SK-N-SH (cell line): ENCODE measurements at regions not wholly inside any gene's neighbourhood (a gene's known extent, or its start where the extent isn't known, plus 50 kb on each side); places are given as distances from the start of the nearest gene placed in this dataset.

Source experiments
- CTCF ChIA-PET: fragments of 300-600, 350-600 bp; formaldehyde crosslinking; extraction: SDS; loops from one replicate; lab custom pipeline; 2021; lab: Yijun Ruan, JAX
- POLR2A ChIA-PET: fragments of 350-600 bp; sonication (Branson Sonifier 250); formaldehyde crosslinking; extraction: SDS; loops from one replicate; lab custom pipeline; 2020; ENCODE audit warnings: antibody characterized with exemption, inconsistent platforms; lab: Yijun Ruan, JAX
- DNase-seq: peaks from one replicate; pipeline ENCODE4 v3.0.0; 2012
- H2AFZ ChIP-seq: fragments of 200-600 bp; sonication (generic); 2 replicates; pipeline ENCODE4 v1.8.1; 2016; ENCODE audit warnings: antibody characterized with exemption, mild to moderate bottlenecking, low read depth
- H3F3A ChIP-seq: fragments of 200-600 bp; sonication (generic); replicated peaks from 2 replicates; pipeline ENCODE3; 2016; ENCODE audit warnings: antibody characterized with exemption, mild to moderate bottlenecking; ENCODE audit not compliant: insufficient read depth
- H3K27ac ChIP-seq, 2 experiments: fragments of 200-500 bp in 1 of 2; fragments of 200-600 bp in 1 of 2; sonication (Bioruptor generic) in 1 of 2; sonication (generic), shearing (Covaris generic) in 1 of 2; 2 replicates each; pipeline versions ENCODE4 v1.5.1 to v1.6.1; 2014 to 2016; ENCODE audit warnings: low read depth in 2 of 2, inconsistent platforms in 1 of 2, low read length in 1 of 2, mild to moderate bottlenecking in 1 of 2, mixed read lengths in 1 of 2
- H3K27me3 ChIP-seq: fragments of 200-600 bp; sonication (generic), shearing (Covaris generic); 2 replicates; pipeline ENCODE4 v1.6.1; 2016; ENCODE audit warnings: mixed run types; ENCODE audit not compliant: insufficient read depth
- H3K36me3 ChIP-seq, 2 experiments: fragments of 200-500 bp in 1 of 2; fragments of 200-600 bp in 1 of 2; sonication (Bioruptor generic) in 1 of 2; sonication (generic) in 1 of 2; replicated peaks in 1 of 2; 2 replicates each; pipeline versions ENCODE3 to v1.5.1; 2014 to 2016; ENCODE audit warnings: low read length in 1 of 2, mild to moderate bottlenecking in 1 of 2; ENCODE audit not compliant: insufficient read depth in 2 of 2, control insufficient read depth in 1 of 2
- H3K4me1 ChIP-seq, 2 experiments: fragments of 200-500 bp in 1 of 2; fragments of 200-600 bp in 1 of 2; sonication (Bioruptor generic) in 1 of 2; sonication (generic), shearing (Covaris generic) in 1 of 2; 2 replicates each; pipeline versions ENCODE4 v1.5.1 to v1.6.1; 2014 to 2016; ENCODE audit warnings: low read depth in 1 of 2, low read length in 1 of 2, mixed run types in 1 of 2; ENCODE audit not compliant: insufficient read depth in 2 of 2, control insufficient read depth in 1 of 2
- H3K4me2 ChIP-seq: fragments of 200-600 bp; sonication (generic), shearing (Covaris generic); 2 replicates; pipeline ENCODE4 v1.6.1; 2017; ENCODE audit warnings: mixed run types
- H3K4me3 ChIP-seq, 2 experiments: fragments of 200-500 bp in 1 of 2; fragments of 200-600 bp in 1 of 2; sonication (Bioruptor generic) in 1 of 2; sonication (generic), shearing (Covaris generic) in 1 of 2; 2 replicates each; pipeline versions ENCODE4 v1.5.1 to v1.8.1; 2014 to 2016; ENCODE audit warnings: low read depth in 2 of 2, inconsistent platforms in 1 of 2, low read length in 1 of 2, mild to moderate bottlenecking in 1 of 2, mixed read lengths in 1 of 2, moderate library complexity in 1 of 2
- H3K79me2 ChIP-seq: fragments of 200-600 bp; sonication (generic); 2 replicates; pipeline ENCODE4 v1.8.1; 2017; ENCODE audit warnings: mild to moderate bottlenecking; ENCODE audit not compliant: insufficient read depth
- H3K9ac ChIP-seq: fragments of 200-600 bp; sonication (generic); 2 replicates; pipeline ENCODE4 v1.6.1; 2017; ENCODE audit warnings: mixed run types
- H3K9me2 ChIP-seq: fragments of 200-600 bp; sonication (generic); 2 replicates; pipeline ENCODE4 v1.6.1; 2017; ENCODE audit warnings: mixed run types
- H3K9me3 ChIP-seq: fragments of 200-600 bp; sonication (generic); 2 replicates; pipeline ENCODE4 v1.6.1; 2017; ENCODE audit warnings: mixed run types, mild to moderate bottlenecking, moderate library complexity
- H4K20me1 ChIP-seq: fragments of 200-600 bp; sonication (generic); 2 replicates; pipeline ENCODE4 v1.6.1; 2017; ENCODE audit warnings: mild to moderate bottlenecking, mixed run types; ENCODE audit not compliant: insufficient read depth
- CHD2 ChIP-seq: fragments of 150-350 bp; IDR thresholded peaks from 2 replicates; pipeline ENCODE4 v1.6.1; 2018; ENCODE audit warnings: low read length; ENCODE audit not compliant: partially characterized antibody
- EZH2phosphoT487 ChIP-seq: fragments of 200-600 bp; sonication (generic); IDR thresholded peaks from 2 replicates; pipeline ENCODE4 v1.6.1; 2017; ENCODE audit warnings: low read depth, mixed run types, mild to moderate bottlenecking, antibody characterized with exemption, moderate library complexity, borderline replicate concordance
- JUND ChIP-seq: IDR thresholded peaks from 2 replicates; pipeline ENCODE4 v1.4.0; 2012
- MXI1 ChIP-seq: IDR thresholded peaks from 2 replicates; pipeline ENCODE4 v1.6.1; 2012; ENCODE audit warnings: mild to moderate bottlenecking, low read depth, low read length, improper control_type of control experiment
- NFIC ChIP-seq: IDR thresholded peaks from 2 replicates; pipeline ENCODE4 v1.4.0; 2012; ENCODE audit warnings: borderline replicate concordance
- NRF1 ChIP-seq: IDR thresholded peaks from 2 replicates; pipeline ENCODE4 v1.6.1; 2012; ENCODE audit warnings: low read depth, mild to moderate bottlenecking, low read length
- POLR2AphosphoS5 ChIP-seq: IDR thresholded peaks from 2 replicates; pipeline ENCODE4 v1.6.1; 2012; ENCODE audit warnings: low read depth, low read length
- RAD21 ChIP-seq: IDR thresholded peaks from 2 replicates; pipeline ENCODE4 v1.6.1; 2012; ENCODE audit warnings: mild to moderate bottlenecking, low read length
- TEAD4 ChIP-seq: IDR thresholded peaks from 2 replicates; pipeline ENCODE4 v1.4.0; 2012; ENCODE audit warnings: mild to moderate bottlenecking, borderline replicate concordance; ENCODE audit not compliant: insufficient read depth
- WGBS: methylation state at CpG from one replicate; pipeline ENCODE4 v1.1.6; 2017; ENCODE audit warnings: low lambda C conversion rate; 5-methylcytosine and 5-hydroxymethylcytosine counted together
- TF ChIP-seq, protein P1 (sequence below): IDR thresholded peaks from 2 replicates; pipeline ENCODE4 v1.6.1; 2012; ENCODE audit warnings: mild to moderate bottlenecking, low read depth, low read length, moderate library complexity

DNA sequence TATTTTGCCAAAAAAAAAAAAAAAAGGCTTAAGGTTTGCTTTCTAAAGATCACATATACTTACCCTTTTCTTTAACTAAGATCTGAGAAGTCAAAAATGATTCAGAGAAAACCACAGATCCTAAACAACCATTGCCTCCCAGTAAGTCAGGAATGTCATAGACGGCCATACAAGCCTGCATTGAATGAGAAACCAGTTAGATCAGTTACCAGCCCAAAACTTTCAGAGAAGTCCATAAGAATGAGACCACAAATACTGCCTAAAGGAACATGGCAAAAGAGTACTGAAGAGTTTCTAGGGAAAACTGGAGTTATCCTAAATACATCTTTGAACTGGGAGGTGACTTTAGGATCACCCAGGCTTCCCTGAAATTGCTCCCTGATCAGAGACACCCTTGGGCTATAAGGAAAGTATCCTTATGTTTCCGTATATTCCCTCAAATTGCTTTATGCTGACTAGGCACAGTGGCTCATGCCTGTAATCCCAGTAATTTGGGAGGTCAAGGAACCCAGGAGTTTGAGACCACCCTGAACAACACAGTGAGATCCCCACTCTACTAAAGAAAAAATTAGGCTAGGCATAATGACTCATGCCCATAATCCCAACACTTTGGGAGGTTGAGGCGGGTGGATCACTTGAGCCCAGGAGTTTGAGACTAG lies 79.4 kb upstream of the SLC4A11 start:
- Histone ChIP-seq H3K9me2 (no peaks in the 10 kb centered on the region), H3K4me3 (no peak overlapping the region), H3K79me2 (no peaks in the 10 kb centered on the region), H3K9me3 (no peaks in the 10 kb centered on the region), H4K20me1 (no peaks in the 10 kb centered on the region), H3K9ac (no peak overlapping the region), H3K27ac (no peak overlapping the region), H2AFZ (no peak overlapping the region), H3K36me3 (peaks cover 31 to 45% of the 10 kb centered on the region in 2 experiments), H3F3A (no peaks in the 10 kb centered on the region), H3K4me1 (peaks cover 3% of the 10 kb centered on the region in 2 experiments; a peak in 2 of 4 replicates), H3K27me3 (no peaks in the 10 kb centered on the region)
- CTCF ChIA-PET = interaction anchor here (1.0 kb wide), 1 partner anchor 97 kb away, joined by 3 read pairs; no protein-coding TSS in a partner anchor
- WGBS = 69% methylated on average over 3 of the region's 3 CpGs
- POLR2A ChIA-PET = no interaction called here
- no peak for DNase-seq
- TF ChIP-seq MXI1 = no peak
- TF ChIP-seq, all 33 proteins: peak for 0
- H3K4me2 ChIP-seq = no peak overlapping the region

- no peaks in the 10 kb centered on the region for H3K27me3 ChIP-seq
- TF ChIP-seq EZH2phosphoT487 (no peak), JUND (no peak), TEAD4 (no peak), POLR2AphosphoS5 (no peak), RAD21 (no peak), NRF1 (no peak), CHD2 (no peak), NFIC (no peak)
- TF ChIP-seq, protein P1, sequence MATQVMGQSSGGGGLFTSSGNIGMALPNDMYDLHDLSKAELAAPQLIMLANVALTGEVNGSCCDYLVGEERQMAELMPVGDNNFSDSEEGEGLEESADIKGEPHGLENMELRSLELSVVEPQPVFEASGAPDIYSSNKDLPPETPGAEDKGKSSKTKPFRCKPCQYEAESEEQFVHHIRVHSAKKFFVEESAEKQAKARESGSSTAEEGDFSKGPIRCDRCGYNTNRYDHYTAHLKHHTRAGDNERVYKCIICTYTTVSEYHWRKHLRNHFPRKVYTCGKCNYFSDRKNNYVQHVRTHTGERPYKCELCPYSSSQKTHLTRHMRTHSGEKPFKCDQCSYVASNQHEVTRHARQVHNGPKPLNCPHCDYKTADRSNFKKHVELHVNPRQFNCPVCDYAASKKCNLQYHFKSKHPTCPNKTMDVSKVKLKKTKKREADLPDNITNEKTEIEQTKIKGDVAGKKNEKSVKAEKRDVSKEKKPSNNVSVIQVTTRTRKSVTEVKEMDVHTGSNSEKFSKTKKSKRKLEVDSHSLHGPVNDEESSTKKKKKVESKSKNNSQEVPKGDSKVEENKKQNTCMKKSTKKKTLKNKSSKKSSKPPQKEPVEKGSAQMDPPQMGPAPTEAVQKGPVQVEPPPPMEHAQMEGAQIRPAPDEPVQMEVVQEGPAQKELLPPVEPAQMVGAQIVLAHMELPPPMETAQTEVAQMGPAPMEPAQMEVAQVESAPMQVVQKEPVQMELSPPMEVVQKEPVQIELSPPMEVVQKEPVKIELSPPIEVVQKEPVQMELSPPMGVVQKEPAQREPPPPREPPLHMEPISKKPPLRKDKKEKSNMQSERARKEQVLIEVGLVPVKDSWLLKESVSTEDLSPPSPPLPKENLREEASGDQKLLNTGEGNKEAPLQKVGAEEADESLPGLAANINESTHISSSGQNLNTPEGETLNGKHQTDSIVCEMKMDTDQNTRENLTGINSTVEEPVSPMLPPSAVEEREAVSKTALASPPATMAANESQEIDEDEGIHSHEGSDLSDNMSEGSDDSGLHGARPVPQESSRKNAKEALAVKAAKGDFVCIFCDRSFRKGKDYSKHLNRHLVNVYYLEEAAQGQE = no peak
- TF ChIP-seq, all 33 proteins: peak for 0
- Histone ChIP-seq H3F3A (no peaks in the 10 kb centered on the region), H3K79me2 (no peaks in the 10 kb centered on the region), H3K9me3 (no peaks in the 10 kb centered on the region), H3K4me3 (no peak overlapping the region), H3K27ac (no peak overlapping the region), H3K9me2 (no peaks in the 10 kb centered on the region), H3K4me2 (no peak overlapping the region), H4K20me1 (no peaks in the 10 kb centered on the region), H3K4me1 (peaks cover 3 to 9% of the 10 kb centered on the region in 2 experiments; a peak in 2 of 4 replicates), H2AFZ (no peak overlapping the region), H3K36me3 (peaks cover 36 to 37% of the 10 kb centered on the region in 2 experiments), H3K9ac (no peak overlapping the region)
- ChIA-PET POLR2A (interaction anchor here (1.1 kb wide), 1 partner anchor 96 kb away, joined by 4 read pairs; no protein-coding TSS in a partner anchor), CTCF (interaction anchor here (0.6 to 5.2 kb wide), 28 partner anchors 10 to 263 kb away, joined by 3 to 93 read pairs (median 4); partner anchors contain the start of genes ITPA and SLC4A11)
- no peak for DNase-seq
- 96% methylated on average over 6 of the region's 7 CpGs for WGBS
Measured at GRCh38 chr20:3316136-3316535, 77.1 kb upstream of the SLC4A11 start.
